ENCODE measurements at regions not wholly inside any gene's neighbourhood (a gene's known extent, or its start where the extent isn't known, plus 50 kb on each side); places are given as distances from the start of the nearest gene placed in this dataset.

DNA sequence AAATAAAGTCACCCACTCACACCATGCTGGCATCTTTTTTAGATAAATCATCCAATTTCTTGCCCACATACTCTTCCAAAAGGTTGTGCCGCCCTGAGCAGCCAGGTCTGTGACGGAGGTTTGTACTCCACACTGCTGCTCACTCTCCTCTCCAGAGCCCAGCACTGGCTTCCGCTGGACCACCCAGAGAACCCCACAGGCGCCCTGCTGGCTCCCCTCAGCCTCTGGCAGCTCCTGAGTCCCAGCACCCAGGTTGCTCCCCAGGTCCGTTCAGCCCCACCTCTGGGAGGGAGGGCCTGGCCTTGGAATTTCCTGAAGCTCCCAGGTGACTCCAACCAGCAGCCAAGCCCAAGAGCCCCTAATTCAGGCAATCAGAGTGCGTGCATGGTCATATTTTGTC, 131.7 kb upstream of the CST7 start:
- TF ChIP-seq, protein P1, sequence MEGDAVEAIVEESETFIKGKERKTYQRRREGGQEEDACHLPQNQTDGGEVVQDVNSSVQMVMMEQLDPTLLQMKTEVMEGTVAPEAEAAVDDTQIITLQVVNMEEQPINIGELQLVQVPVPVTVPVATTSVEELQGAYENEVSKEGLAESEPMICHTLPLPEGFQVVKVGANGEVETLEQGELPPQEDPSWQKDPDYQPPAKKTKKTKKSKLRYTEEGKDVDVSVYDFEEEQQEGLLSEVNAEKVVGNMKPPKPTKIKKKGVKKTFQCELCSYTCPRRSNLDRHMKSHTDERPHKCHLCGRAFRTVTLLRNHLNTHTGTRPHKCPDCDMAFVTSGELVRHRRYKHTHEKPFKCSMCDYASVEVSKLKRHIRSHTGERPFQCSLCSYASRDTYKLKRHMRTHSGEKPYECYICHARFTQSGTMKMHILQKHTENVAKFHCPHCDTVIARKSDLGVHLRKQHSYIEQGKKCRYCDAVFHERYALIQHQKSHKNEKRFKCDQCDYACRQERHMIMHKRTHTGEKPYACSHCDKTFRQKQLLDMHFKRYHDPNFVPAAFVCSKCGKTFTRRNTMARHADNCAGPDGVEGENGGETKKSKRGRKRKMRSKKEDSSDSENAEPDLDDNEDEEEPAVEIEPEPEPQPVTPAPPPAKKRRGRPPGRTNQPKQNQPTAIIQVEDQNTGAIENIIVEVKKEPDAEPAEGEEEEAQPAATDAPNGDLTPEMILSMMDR (IDR thresholded peaks at IDR 0.05; ENCODE audit: insufficient read depth, low read depth, low read length) = no peak
- ChIA-PET POLR2A (no interaction called here), CTCF (no interaction called here)
- no peaks in the 10 kb centered on the region for H3K36me3 ChIP-seq (ENCODE audit: control insufficient read depth, insufficient read depth, low read length)
- H3K4me3 ChIP-seq (ENCODE audit: low read depth, low read length) = no peak overlapping the region
- no peaks in the 10 kb centered on the region for H3K27me3 ChIP-seq (ENCODE audit: control insufficient read depth, insufficient read depth, low read length)
- no peak for DNase-seq (ENCODE audit: low read depth)

DNA sequence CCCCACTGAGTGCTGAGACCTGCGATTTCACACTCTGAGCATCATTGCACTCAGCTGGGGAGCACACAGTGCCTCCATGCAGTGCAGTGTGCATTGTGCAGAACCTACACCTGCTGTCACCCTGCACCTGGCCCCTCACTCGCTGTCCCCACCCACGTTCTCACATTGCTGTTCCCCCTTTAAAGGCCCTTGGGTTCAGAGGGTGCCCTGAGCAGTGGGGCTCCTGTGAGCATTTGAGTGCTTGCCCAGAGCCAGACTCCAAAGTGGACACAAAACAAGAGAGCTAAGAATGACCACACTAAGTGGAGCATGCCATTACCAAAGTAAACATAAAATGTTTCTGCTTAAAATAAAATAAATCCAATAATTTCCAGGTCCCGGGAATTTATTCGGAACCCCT, 131.0 kb upstream of the CST7 start:
- CTCF ChIA-PET = no interaction called here
- DNase-seq (ENCODE audit: low read depth) = no peak
- POLR2A ChIA-PET = no interaction called here

DNA sequence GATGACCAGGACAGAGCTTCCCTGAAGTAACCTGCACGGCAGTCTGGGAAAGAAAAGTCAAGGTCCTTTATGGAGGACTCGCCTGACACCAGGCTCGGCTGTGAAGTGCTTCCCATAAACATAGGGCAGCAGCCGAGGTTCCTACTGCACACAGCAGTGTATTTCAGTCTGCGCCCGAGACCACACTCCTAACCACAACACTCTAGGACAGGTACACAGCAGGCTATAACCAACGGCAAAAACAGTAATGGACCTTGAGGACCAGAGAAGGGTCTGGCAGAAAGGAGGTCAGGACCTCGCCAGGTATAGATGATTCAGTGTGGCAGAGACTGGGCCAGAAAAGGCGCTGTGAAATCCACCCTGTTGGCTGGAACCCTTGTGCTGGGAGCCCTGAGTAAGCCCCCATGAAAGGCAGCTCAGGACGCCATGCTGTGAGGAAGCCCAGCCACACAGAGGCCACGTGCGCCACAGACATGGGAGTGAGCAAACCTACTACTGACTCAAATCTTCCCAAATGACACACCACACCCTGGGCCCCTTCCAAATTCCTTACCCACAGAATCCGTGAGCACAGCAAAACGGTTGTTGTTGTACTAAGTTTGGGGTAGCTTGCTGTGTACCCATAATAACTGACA, 129.6 kb upstream of the CST7 start:
- Histone ChIP-seq H3K27me3 (ENCODE audit: control insufficient read depth, insufficient read depth, low read length) (no peaks in the 10 kb centered on the region; the same call in 1 of the 2 replicates), H3K36me3 (ENCODE audit: control insufficient read depth, insufficient read depth, low read length) (no peaks in the 10 kb centered on the region), H3K4me3 (ENCODE audit: low read depth, low read length) (no peak overlapping the region)
- CTCF ChIA-PET = no interaction called here
- TF ChIP-seq, protein P1 (IDR thresholded peaks at IDR 0.05; ENCODE audit: insufficient read depth, low read depth, low read length) = no peak
- DNase-seq (ENCODE audit: low read depth) = no peak
- POLR2A ChIA-PET = no interaction called here

More for the DNA sequence above, 131.0 kb upstream of the CST7 start:
- no peak overlapping the region for H3K4me3 ChIP-seq (ENCODE audit: low read depth, low read length)
- no peaks in the 10 kb centered on the region for H3K27me3 ChIP-seq (ENCODE audit: control insufficient read depth, insufficient read depth, low read length)
- no peaks in the 10 kb centered on the region for H3K36me3 ChIP-seq (ENCODE audit: control insufficient read depth, insufficient read depth, low read length)
- TF ChIP-seq, protein P1 (IDR thresholded peaks at IDR 0.05; ENCODE audit: insufficient read depth, low read depth, low read length) = no peak

DNA sequence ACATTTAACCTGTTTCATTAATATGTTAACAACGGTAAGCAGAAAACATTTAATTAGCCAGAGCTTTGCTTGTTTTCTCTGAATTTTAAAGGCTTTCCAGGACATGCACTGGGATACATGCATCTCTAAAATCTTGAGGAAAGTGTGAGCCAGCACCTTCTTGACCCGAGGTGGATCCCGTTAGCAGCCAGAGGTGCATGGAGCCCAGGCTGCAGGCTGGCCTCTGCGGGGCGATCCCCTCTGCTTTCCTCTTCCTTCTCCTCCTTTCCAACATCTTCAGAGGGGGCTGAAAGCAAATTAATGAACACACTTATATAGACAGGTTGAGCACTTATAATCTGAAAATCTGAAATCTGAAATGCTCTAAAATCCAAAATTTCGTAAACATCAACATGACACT, 128.7 kb upstream of the CST7 start:
- TF ChIP-seq, protein P1 (IDR thresholded peaks at IDR 0.05; ENCODE audit: insufficient read depth, low read depth, low read length) = no peak
- POLR2A ChIA-PET = no interaction called here

DNA sequence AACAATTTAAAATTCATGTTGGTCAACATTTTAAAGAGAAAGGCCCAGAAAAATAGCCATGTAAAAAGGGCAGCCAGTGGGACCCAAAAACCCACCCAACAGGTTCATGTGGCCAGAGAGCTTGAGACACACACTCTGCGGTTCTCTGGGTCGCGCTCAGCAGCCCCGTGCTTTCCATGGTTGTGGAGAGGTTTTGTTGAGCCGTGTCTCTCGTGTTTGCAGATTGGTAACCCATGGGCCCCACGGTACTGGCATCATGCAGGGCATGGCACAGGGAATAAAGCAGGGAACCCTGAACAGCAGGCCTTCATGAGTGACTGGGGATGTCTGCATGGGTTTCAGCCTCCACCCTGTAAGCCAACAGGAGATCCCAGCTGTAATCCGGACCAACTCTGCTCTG, 127.7 kb upstream of the CST7 start:
- CTCF ChIA-PET = no interaction called here
- no peak for DNase-seq (ENCODE audit: low read depth)
- TF ChIP-seq, protein P1 (IDR thresholded peaks at IDR 0.05; ENCODE audit: insufficient read depth, low read depth, low read length) = no peak
- Histone ChIP-seq H3K27me3 (ENCODE audit: control insufficient read depth, insufficient read depth, low read length) (no peaks in the 10 kb centered on the region; the same call in 1 of the 2 replicates), H3K36me3 (ENCODE audit: control insufficient read depth, insufficient read depth, low read length) (no peaks in the 10 kb centered on the region), H3K4me3 (ENCODE audit: low read depth, low read length) (no peak overlapping the region)
- POLR2A ChIA-PET = no interaction called here

More for the DNA sequence above, 128.7 kb upstream of the CST7 start:
- H3K36me3 ChIP-seq (ENCODE audit: control insufficient read depth, insufficient read depth, low read length) = no peaks in the 10 kb centered on the region
- no peaks in the 10 kb centered on the region; the same call in 1 of the 2 replicates for H3K27me3 ChIP-seq (ENCODE audit: control insufficient read depth, insufficient read depth, low read length)
- CTCF ChIA-PET = no interaction called here
- no peak overlapping the region for H3K4me3 ChIP-seq (ENCODE audit: low read depth, low read length)
- no peak for DNase-seq (ENCODE audit: low read depth)
